Naive thymus-derived CD8-positive, alpha-beta T cell (primary cell): ENCODE measurements at regions not wholly inside any gene's neighbourhood (a gene's known extent, or its start where the extent isn't known, plus 50 kb on each side); places are given as distances from the start of the nearest gene placed in this dataset.

Experiments
- ATAC-seq, 2 donors: fragments of 150-1000 bp; cut with Tn5 transposase in 1 of 2; sonication (Bioruptor Pico), chemical (Tn5 transposase) in 1 of 2; 1 replicate in 1 of 2; 2 replicates in 1 of 2; pipeline ENCODE4 v1.10.0; 2021; ENCODE audit warnings: mild to moderate bottlenecking in 2 of 2, moderate library complexity in 2 of 2
- POLR2A ChIA-PET: fragments of 350-600 bp; sonication (Branson Sonifier 250); formaldehyde crosslinking; loops from one replicate; lab custom pipeline; 2021; ENCODE audit warnings: antibody characterized with exemption; lab: Charles Lee
- DNase-seq, 10 donors: peaks; one replicate each; pipeline versions ENCODE4 v3.0.0 to v3.0.0-alpha.2; 2020 to 2022
- H3K27ac Mint-ChIP-seq, 10 donors: one replicate each; pipeline ENCODE4 v1.8.0; 2020 to 2022; ENCODE audit warnings: mild to moderate bottlenecking in 10 of 10, mixed read lengths in 10 of 10, moderate library complexity in 4 of 10, inconsistent platforms in 1 of 10
- H3K27me3 Mint-ChIP-seq, 5 donors: one replicate each; pipeline ENCODE4 v1.8.0; 2021 to 2022; ENCODE audit warnings: mixed read lengths in 5 of 5
- H3K36me3 Mint-ChIP-seq, 3 donors: one replicate each; pipeline ENCODE4 v1.8.0; 2020 to 2022; ENCODE audit warnings: mixed read lengths in 3 of 3, mild to moderate bottlenecking in 2 of 3, inconsistent platforms in 1 of 3
- H3K4me1 Mint-ChIP-seq, 4 donors: one replicate each; pipeline ENCODE4 v1.8.0; 2021 to 2022; ENCODE audit warnings: mixed read lengths in 4 of 4
- H3K4me3 Mint-ChIP-seq, 10 donors: one replicate each; pipeline ENCODE4 v1.8.0; 2020 to 2022; ENCODE audit warnings: mild to moderate bottlenecking in 10 of 10, mixed read lengths in 10 of 10, moderate library complexity in 6 of 10, inconsistent platforms in 1 of 10
- H3K9me3 Mint-ChIP-seq, 9 donors: one replicate each; pipeline ENCODE4 v1.8.0; 2020 to 2022; ENCODE audit warnings: mixed read lengths in 9 of 9, mild to moderate bottlenecking in 3 of 9, inconsistent platforms in 1 of 9, moderate library complexity in 1 of 9

DNA sequence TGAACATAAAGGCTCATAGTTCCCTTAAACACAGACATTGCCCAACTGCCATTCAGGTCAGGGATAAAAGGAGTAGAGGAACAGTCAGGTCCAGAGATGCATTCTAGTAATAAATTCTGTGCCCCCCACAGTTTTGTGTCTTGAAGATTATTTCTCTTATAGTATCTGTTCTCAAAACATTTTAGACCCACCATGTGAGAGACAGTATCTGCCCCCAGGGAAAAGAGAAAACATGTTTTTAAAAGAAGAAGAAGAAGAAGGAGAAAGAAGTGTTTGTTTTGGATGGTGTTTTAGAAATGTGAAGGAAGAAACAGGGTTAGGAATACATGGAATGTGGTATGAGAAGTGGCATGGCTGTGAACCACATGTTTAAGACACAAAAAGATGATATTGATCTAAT is 629.6 kb upstream of the EPHA7 start:
- DNase-seq (no peak), ATAC-seq (no peak)
- H3K4me3 Mint-ChIP-seq = no peak overlapping the region
- no peak overlapping the region for H3K27ac Mint-ChIP-seq
- POLR2A ChIA-PET = no interaction called here
- H3K9me3 Mint-ChIP-seq = peaks cover 0 to 11% (median 0%) of the 10 kb centered on the region in 9 donors
- H3K27me3 Mint-ChIP-seq = no peaks in the 10 kb centered on the region
- H3K4me1 Mint-ChIP-seq = no peaks in the 10 kb centered on the region
- H3K36me3 Mint-ChIP-seq = no peaks in the 10 kb centered on the region

GRCh38 chr6:94045099-94045829 is 625.9 kb upstream of the EPHA7 start:
- no peak for DNase-seq
- no peaks in the 10 kb centered on the region for H3K27me3 Mint-ChIP-seq
- no peaks in the 10 kb centered on the region for H3K36me3 Mint-ChIP-seq
- no peak for ATAC-seq
- no peak overlapping the region for H3K27ac Mint-ChIP-seq
- peaks cover 0 to 7% (median 0%) of the 10 kb centered on the region in 9 donors for H3K9me3 Mint-ChIP-seq
- POLR2A ChIA-PET = no interaction called here
- no peaks in the 10 kb centered on the region for H3K4me1 Mint-ChIP-seq
- no peak overlapping the region for H3K4me3 Mint-ChIP-seq

GRCh38 chr6:94041945-94042709 is 622.8 kb upstream of the EPHA7 start:
- POLR2A ChIA-PET = no interaction called here
- ATAC-seq (no peak), DNase-seq (no peak)
- Mint-ChIP-seq H3K36me3 (no peaks in the 10 kb centered on the region), H3K27ac (no peak overlapping the region), H3K4me3 (no peak overlapping the region), H3K4me1 (no peaks in the 10 kb centered on the region), H3K27me3 (no peaks in the 10 kb centered on the region), H3K9me3 (peaks cover 0 to 16% (median 6%) of the 10 kb centered on the region in 9 donors)

- Mint-ChIP-seq H3K27me3 (no peaks in the 10 kb centered on the region), H3K27ac (no peak overlapping the region), H3K4me3 (no peak overlapping the region), H3K36me3 (peaks cover 0 to 7% (median 0%) of the 10 kb centered on the region in 3 donors), H3K4me1 (no peaks in the 10 kb centered on the region), H3K9me3 (peaks cover 0 to 29% (median 17%) of the 10 kb centered on the region in 9 donors)
- DNase-seq (no peak), ATAC-seq (no peak)
- POLR2A ChIA-PET = no interaction called here
Observed at GRCh38 chr6:94036024-94036423, 616.7 kb upstream of the EPHA7 start.

GRCh38 chr6:94027374-94027773 is 608.0 kb upstream of the EPHA7 start:
- Mint-ChIP-seq H3K27me3 (no peaks in the 10 kb centered on the region), H3K4me3 (no peak overlapping the region), H3K4me1 (no peaks in the 10 kb centered on the region), H3K27ac (no peak overlapping the region), H3K36me3 (peaks cover 0 to 4% (median 0%) of the 10 kb centered on the region in 3 donors), H3K9me3 (peaks cover 1 to 37% (median 10%) of the 10 kb centered on the region in 9 donors)
- DNase-seq = no peak
- POLR2A ChIA-PET = no interaction called here
- ATAC-seq = no peak

- H3K9me3 Mint-ChIP-seq = peaks cover 3 to 34% (median 9%) of the 10 kb centered on the region in 9 donors
- H3K4me3 Mint-ChIP-seq = no peak overlapping the region
- H3K36me3 Mint-ChIP-seq = peaks cover 0 to 4% (median 0%) of the 10 kb centered on the region in 3 donors
- H3K27ac Mint-ChIP-seq = no peak overlapping the region
- H3K27me3 Mint-ChIP-seq = no peaks in the 10 kb centered on the region
- no peaks in the 10 kb centered on the region for H3K4me1 Mint-ChIP-seq
- POLR2A ChIA-PET = no interaction called here
- ATAC-seq (no peak), DNase-seq (no peak)
Observed at GRCh38 chr6:94026575-94026974, 607.2 kb upstream of the EPHA7 start.

GRCh38 chr6:94005835-94006234 is 586.5 kb upstream of the EPHA7 start:
- POLR2A ChIA-PET = no interaction called here
- DNase-seq = no peak
- H3K36me3 Mint-ChIP-seq = no peaks in the 10 kb centered on the region
- no peak overlapping the region for H3K4me3 Mint-ChIP-seq
- H3K4me1 Mint-ChIP-seq = no peaks in the 10 kb centered on the region
- peaks cover 0 to 15% (median 5%) of the 10 kb centered on the region in 9 donors for H3K9me3 Mint-ChIP-seq
- no peaks in the 10 kb centered on the region for H3K27me3 Mint-ChIP-seq
- no peak overlapping the region for H3K27ac Mint-ChIP-seq
- no peak for ATAC-seq

DNA sequence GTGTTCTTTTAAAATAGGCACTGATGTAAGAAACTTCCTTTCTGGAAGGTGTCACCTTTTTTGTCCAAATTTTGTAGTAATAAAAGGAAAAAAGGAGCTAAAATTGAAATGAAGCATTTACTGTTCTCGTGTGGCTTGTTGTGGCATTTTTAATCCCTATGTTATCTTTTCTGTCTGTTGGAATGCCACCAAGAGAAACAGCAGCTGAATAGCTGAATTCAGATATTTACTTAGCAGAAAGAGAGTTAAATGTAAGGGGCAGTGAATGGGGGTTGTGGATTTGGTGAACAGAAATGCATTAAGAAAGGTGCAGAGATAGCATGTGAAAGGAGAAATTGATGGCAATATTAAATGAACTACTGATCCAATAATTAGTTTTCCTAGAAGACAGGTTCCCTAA is 573.6 kb upstream of the EPHA7 start:
- H3K4me1 Mint-ChIP-seq = no peaks in the 10 kb centered on the region
- peaks cover 0 to 15% (median 3%) of the 10 kb centered on the region in 9 donors for H3K9me3 Mint-ChIP-seq
- no peak overlapping the region for H3K4me3 Mint-ChIP-seq
- no peaks in the 10 kb centered on the region for H3K36me3 Mint-ChIP-seq
- DNase-seq (no peak), ATAC-seq (no peak)
- H3K27ac Mint-ChIP-seq = no peak overlapping the region
- H3K27me3 Mint-ChIP-seq = no peaks in the 10 kb centered on the region
- POLR2A ChIA-PET = no interaction called here

DNA sequence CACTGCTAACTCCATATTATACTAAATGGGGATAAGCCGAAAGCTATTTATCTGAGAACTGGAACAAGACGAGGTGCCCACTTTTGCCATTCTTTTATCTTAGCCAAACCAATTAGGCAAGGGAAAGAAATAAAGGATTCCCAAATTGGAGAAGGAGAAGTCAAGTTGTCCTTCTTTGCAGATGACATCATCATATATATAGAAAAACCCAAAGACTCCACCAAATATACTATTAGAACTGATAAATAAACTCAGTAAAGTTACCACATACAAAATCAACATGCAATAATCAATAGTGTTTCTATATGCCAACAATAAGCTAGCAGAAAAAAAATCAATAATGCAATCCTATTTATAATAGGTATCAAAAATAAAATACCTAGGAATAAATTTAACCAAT is 570.3 kb upstream of the EPHA7 start:
- DNase-seq = no peak
- H3K4me3 Mint-ChIP-seq = no peak overlapping the region
- H3K36me3 Mint-ChIP-seq = no peaks in the 10 kb centered on the region
- no peak for ATAC-seq
- H3K4me1 Mint-ChIP-seq = no peaks in the 10 kb centered on the region
- no peaks in the 10 kb centered on the region for H3K27me3 Mint-ChIP-seq
- POLR2A ChIA-PET = no interaction called here
- peaks cover 0 to 15% (median 4%) of the 10 kb centered on the region in 9 donors for H3K9me3 Mint-ChIP-seq
- H3K27ac Mint-ChIP-seq = no peak overlapping the region

- no peaks in the 10 kb centered on the region for H3K27me3 Mint-ChIP-seq
- no peak overlapping the region for H3K4me3 Mint-ChIP-seq
- POLR2A ChIA-PET = no interaction called here
- no peak overlapping the region for H3K27ac Mint-ChIP-seq
- ATAC-seq (no peak), DNase-seq (no peak)
- H3K9me3 Mint-ChIP-seq = peaks cover 0 to 14% (median 4%) of the 10 kb centered on the region in 9 donors
- H3K4me1 Mint-ChIP-seq = no peaks in the 10 kb centered on the region
- no peaks in the 10 kb centered on the region for H3K36me3 Mint-ChIP-seq
Observed at GRCh38 chr6:93985953-93986352, 566.6 kb upstream of the EPHA7 start.

DNA sequence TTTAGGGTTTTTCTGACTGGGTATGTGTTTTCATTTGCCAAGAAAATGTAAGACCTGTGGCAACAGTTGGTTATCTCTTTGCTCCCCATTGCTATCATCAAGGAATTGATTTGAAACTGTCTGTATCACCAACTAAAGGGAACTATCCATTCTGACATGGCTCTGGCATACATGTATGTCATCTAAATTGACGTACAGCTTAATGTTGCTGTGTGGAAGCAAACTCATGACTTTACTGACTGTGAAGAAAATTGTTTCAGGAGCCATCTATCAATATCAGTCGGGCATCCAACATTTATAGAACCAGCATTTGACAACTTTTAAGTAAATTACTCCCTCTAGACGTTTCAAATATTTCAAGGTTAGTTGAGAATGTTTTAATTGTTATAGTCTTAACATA is 555.8 kb upstream of the EPHA7 start:
- ATAC-seq = no peak
- Mint-ChIP-seq H3K9me3 (peaks cover 0 to 13% (median 5%) of the 10 kb centered on the region in 9 donors), H3K27me3 (no peaks in the 10 kb centered on the region), H3K4me3 (no peak overlapping the region), H3K4me1 (no peaks in the 10 kb centered on the region), H3K27ac (no peak overlapping the region), H3K36me3 (no peaks in the 10 kb centered on the region)
- POLR2A ChIA-PET = no interaction called here
- DNase-seq = no peak

DNA sequence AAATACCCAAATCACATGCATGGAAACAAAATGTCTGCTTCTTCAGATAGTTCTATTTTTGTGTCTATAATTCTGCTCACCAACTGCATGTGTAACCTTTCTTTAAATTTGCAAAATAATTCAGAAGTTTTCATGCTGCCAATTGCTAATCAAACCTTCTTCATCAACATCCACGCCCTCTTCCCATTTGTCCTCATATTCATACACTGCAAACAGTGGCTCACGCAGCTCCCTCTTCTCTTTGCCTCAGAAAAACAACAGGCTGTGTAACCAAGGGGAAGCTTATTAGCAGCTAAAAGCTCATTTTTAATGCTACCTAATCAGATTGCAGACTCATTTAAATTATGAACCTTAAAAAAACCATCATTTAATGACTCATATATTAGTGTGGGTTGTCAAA is 555.0 kb upstream of the EPHA7 start:
- peaks cover 0 to 20% (median 5%) of the 10 kb centered on the region in 9 donors for H3K9me3 Mint-ChIP-seq
- no peaks in the 10 kb centered on the region for H3K4me1 Mint-ChIP-seq
- no peak overlapping the region for H3K4me3 Mint-ChIP-seq
- H3K36me3 Mint-ChIP-seq = no peaks in the 10 kb centered on the region
- POLR2A ChIA-PET = no interaction called here
- no peak overlapping the region for H3K27ac Mint-ChIP-seq
- DNase-seq = no peak
- H3K27me3 Mint-ChIP-seq = no peaks in the 10 kb centered on the region
- no peak for ATAC-seq

DNA sequence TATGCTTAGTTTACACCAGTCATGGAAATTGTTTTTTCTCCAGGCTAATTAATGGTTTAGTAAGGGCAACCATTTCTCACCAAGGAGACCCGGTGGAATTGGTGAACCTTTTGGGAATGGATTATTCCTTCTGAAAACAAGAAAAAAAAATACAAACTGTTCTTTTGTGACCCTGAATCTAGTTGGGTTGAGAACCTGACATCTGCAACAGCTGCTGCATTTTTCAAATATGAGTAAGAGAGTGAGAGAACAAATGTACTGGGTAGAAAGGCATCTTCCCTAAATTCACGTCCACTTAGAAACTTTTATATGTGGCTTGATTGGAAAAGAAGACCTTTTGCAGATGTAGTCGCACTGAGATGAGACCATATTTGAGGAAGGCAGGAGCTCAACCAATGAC is 553.4 kb upstream of the EPHA7 start:
- Mint-ChIP-seq H3K27me3 (no peaks in the 10 kb centered on the region), H3K4me3 (no peak overlapping the region), H3K9me3 (peaks cover 0 to 20% (median 2%) of the 10 kb centered on the region in 9 donors), H3K4me1 (no peaks in the 10 kb centered on the region), H3K27ac (no peak overlapping the region), H3K36me3 (no peaks in the 10 kb centered on the region)
- no peak for DNase-seq
- ATAC-seq = no peak
- POLR2A ChIA-PET = no interaction called here
